HG02763 (cell line): ENCODE measurements at regions not wholly inside any gene's neighbourhood (a gene's known extent, or its start where the extent isn't known, plus 50 kb on each side); places are given as distances from the start of the nearest gene placed in this dataset.
"Not testable (repeated sequence)": the region's sequence is repeated elsewhere in the genome, so short reads cannot be mapped to it uniquely, and the experiment has no call there.

Experiments used
- ATAC-seq: cut with Tn5 transposase; IDR thresholded peaks from one replicate; pipeline ENCODE4 v1.9.1; 2021; ENCODE audit warnings: mild to moderate bottlenecking, moderate library complexity; ENCODE audit not compliant: unreplicated experiment

GRCh38 chr13:99686157-99686572, 184.9 kb downstream of the TM9SF2 start:
- ATAC-seq = no peak

GRCh38 chr13:99681695-99682094, 180.4 kb downstream of the TM9SF2 start:
- ATAC-seq = no peak

- no peak for ATAC-seq
Measured at GRCh38 chr13:99677116-99677951, 176.1 kb downstream of the TM9SF2 start.

- ATAC-seq = no peak
Measured at GRCh38 chr13:99671746-99672145, 170.5 kb downstream of the TM9SF2 start.

- ATAC-seq = not testable (repeated sequence)
Measured at GRCh38 chr13:99669096-99669495, 167.8 kb downstream of the TM9SF2 start.

GRCh38 chr13:99666146-99666805, 165.0 kb downstream of the TM9SF2 start:
- no peak for ATAC-seq

- no peak for ATAC-seq
Measured at GRCh38 chr13:99665711-99666110, 164.4 kb downstream of the TM9SF2 start.

- ATAC-seq = no peak
Measured at GRCh38 chr13:99663908-99664307, 162.6 kb downstream of the TM9SF2 start.

- ATAC-seq = no peak
Measured at GRCh38 chr13:99663185-99663825, 162.0 kb downstream of the TM9SF2 start.

- no peak for ATAC-seq
Measured at GRCh38 chr13:99662678-99663077, 161.4 kb downstream of the TM9SF2 start.

GRCh38 chr13:99661791-99662190, 160.5 kb downstream of the TM9SF2 start:
- no peak for ATAC-seq

- ATAC-seq = no peak
Measured at GRCh38 chr13:99659866-99660554, 158.7 kb downstream of the TM9SF2 start.

GRCh38 chr13:99659226-99659625, 158.0 kb downstream of the TM9SF2 start:
- ATAC-seq = no peak

GRCh38 chr13:99658261-99658991, 157.2 kb downstream of the TM9SF2 start:
- ATAC-seq = peak; percentile 44

GRCh38 chr13:99657848-99658260, 156.6 kb downstream of the TM9SF2 start:
- ATAC-seq = peak; percentile 22

- no peak for ATAC-seq
Measured at GRCh38 chr13:99656844-99657381, 155.6 kb downstream of the TM9SF2 start.

GRCh38 chr13:99656092-99656745, 154.9 kb downstream of the TM9SF2 start:
- peak; percentile 55 for ATAC-seq

GRCh38 chr13:99655351-99656091, 154.2 kb downstream of the TM9SF2 start:
- ATAC-seq = no peak

- ATAC-seq = no peak
Measured at GRCh38 chr13:99654076-99654475, 152.8 kb downstream of the TM9SF2 start.
